ENCODE measurements at regions not wholly inside any gene's neighbourhood (a gene's known extent, or its start where the extent isn't known, plus 50 kb on each side); places are given as distances from the start of the nearest gene placed in this dataset.

GRCh38 chr4:11724731-11725130, 296.0 kb upstream of the HS3ST1 start:
- H3K4me1 ChIP-seq (ENCODE audit: control insufficient read depth, insufficient read depth, low read length): no peaks in the 10 kb centered on the region
- POLR2A ChIA-PET: no interaction called here
- CTCF ChIA-PET: no interaction called here
- no peaks in the 10 kb centered on the region for H3K36me3 ChIP-seq (ENCODE audit: control insufficient read depth in 2 of 2, insufficient read depth in 1 of 2, low read length in 2 of 2)
- H3K4me3 ChIP-seq (ENCODE audit: low read depth, low read length): no peak overlapping the region
- no peak overlapping the region for H3K27ac ChIP-seq (ENCODE audit: extremely low read depth, low read depth, low read length)
- no peaks in the 10 kb centered on the region for H3K9me3 ChIP-seq (ENCODE audit: control insufficient read depth, insufficient read depth, low read depth, low read length)
- TF ChIP-seq ZNF2 (tag by site-specific recombination; IDR thresholded peaks at IDR 0.05): no peak
- TF ChIP-seq KLF1 (tag by site-specific recombination; IDR thresholded peaks at IDR 0.05): no peak
- TF ChIP-seq SCRT1 (tag by site-specific recombination; IDR thresholded peaks at IDR 0.05; ENCODE audit: borderline replicate concordance): no peak

GRCh38 chr4:11722223-11722622, 293.5 kb upstream of the HS3ST1 start:
- CTCF ChIA-PET: interaction anchor here (0.6 to 1.1 kb wide), 2 partner anchors 43 to 303 kb away, joined by 3 to 4 read pairs; no protein-coding TSS in a partner anchor
- no peaks in the 10 kb centered on the region for H3K9me3 ChIP-seq (ENCODE audit: control insufficient read depth, insufficient read depth, low read depth, low read length)
- no peaks in the 10 kb centered on the region for H3K36me3 ChIP-seq (ENCODE audit: control insufficient read depth in 2 of 2, insufficient read depth in 1 of 2, low read length in 2 of 2)
- H3K4me3 ChIP-seq (ENCODE audit: low read depth, low read length): no peak overlapping the region
- TF ChIP-seq ZNF645 (tag by site-specific recombination; IDR thresholded peaks at IDR 0.05): no peak
- no peak for TF ChIP-seq SP3 (tag by site-specific recombination; IDR thresholded peaks at IDR 0.05)
- TF ChIP-seq ZNF610 (tag by site-specific recombination; IDR thresholded peaks at IDR 0.05; ENCODE audit: borderline replicate concordance): no peak
- no peak for TF ChIP-seq ZBTB6 (tag by site-specific recombination; IDR thresholded peaks at IDR 0.05)
- TF ChIP-seq RBAK (tag by site-specific recombination; IDR thresholded peaks at IDR 0.05): no peak
- TF ChIP-seq ZNF510 (tag by site-specific recombination; IDR thresholded peaks at IDR 0.05; ENCODE audit: insufficient replicate concordance): no peak
- no peak for TF ChIP-seq HOXD13 (CRISPR knock-in tag; IDR thresholded peaks at IDR 0.05; ENCODE audit: borderline replicate concordance)
- no peak for TF ChIP-seq ZNF571 (tag by site-specific recombination; IDR thresholded peaks at IDR 0.05)
- TF ChIP-seq ZNF366 (tag by site-specific recombination; conservative IDR thresholded peaks at IDR 0.05): no peak
- TF ChIP-seq ZNF26 (tag by site-specific recombination; IDR thresholded peaks at IDR 0.05): no peak
- POLR2A ChIA-PET: no interaction called here
- H3K27ac ChIP-seq (ENCODE audit: extremely low read depth, low read depth, low read length): no peak overlapping the region
- H3K4me1 ChIP-seq (ENCODE audit: control insufficient read depth, insufficient read depth, low read length): no peaks in the 10 kb centered on the region

GRCh38 chr4:11720292-11720691, 291.6 kb upstream of the HS3ST1 start:
- ChIA-PET CTCF (interaction anchor here (0.7 to 1.1 kb wide), 4 partner anchors 106 to 1506 kb away, joined by 3 read pairs; no protein-coding TSS in a partner anchor), POLR2A (no interaction called here)
- Histone ChIP-seq H3K36me3 (ENCODE audit: control insufficient read depth in 2 of 2, insufficient read depth in 1 of 2, low read length in 2 of 2) (no peaks in the 10 kb centered on the region), H3K9me3 (ENCODE audit: control insufficient read depth, insufficient read depth, low read depth, low read length) (no peaks in the 10 kb centered on the region), H3K4me3 (ENCODE audit: low read depth, low read length) (no peak overlapping the region), H3K4me1 (ENCODE audit: control insufficient read depth, insufficient read depth, low read length) (no peaks in the 10 kb centered on the region), H3K27ac (ENCODE audit: extremely low read depth, low read depth, low read length) (no peak overlapping the region)
- TF ChIP-seq REST (tag by site-specific recombination; IDR thresholded peaks at IDR 0.05) (no peak), ZBTB7A (tag by site-specific recombination; IDR thresholded peaks at IDR 0.05; ENCODE audit: low read depth) (no peak), ZNF777 (tag by site-specific recombination; IDR thresholded peaks at IDR 0.05; ENCODE audit: borderline replicate concordance) (no peak), RBAK (tag by site-specific recombination; IDR thresholded peaks at IDR 0.05) (no peak), ZNF560 (tag by site-specific recombination; IDR thresholded peaks at IDR 0.05; ENCODE audit: borderline replicate concordance) (no peak), ZNF10 (tag by site-specific recombination; IDR thresholded peaks at IDR 0.05) (no peak), ZNF24 (tag by site-specific recombination; IDR thresholded peaks at IDR 0.05) (no peak), ZNF354C (tag by site-specific recombination; IDR thresholded peaks at IDR 0.05; ENCODE audit: borderline replicate concordance, low read depth) (no peak), ZBTB48 (tag by site-specific recombination; IDR thresholded peaks at IDR 0.05) (no peak), ZNF600 (tag by site-specific recombination; IDR thresholded peaks at IDR 0.05) (no peak), ZNF341 (tag by site-specific recombination; IDR thresholded peaks at IDR 0.05; ENCODE audit: low read depth) (no peak), ZNF398 (tag by site-specific recombination; IDR thresholded peaks at IDR 0.05) (no peak)
